GM19467 (cell line): ENCODE measurements at regions not wholly inside any gene's neighbourhood (a gene's known extent, or its start where the extent isn't known, plus 50 kb on each side); places are given as distances from the start of the nearest gene placed in this dataset.

Experiments used
- ATAC-seq: cut with Tn5 transposase; IDR thresholded peaks from one replicate; pipeline ENCODE4 v1.9.1; 2021; ENCODE audit warnings: mild to moderate bottlenecking, moderate library complexity; ENCODE audit not compliant: unreplicated experiment

DNA sequence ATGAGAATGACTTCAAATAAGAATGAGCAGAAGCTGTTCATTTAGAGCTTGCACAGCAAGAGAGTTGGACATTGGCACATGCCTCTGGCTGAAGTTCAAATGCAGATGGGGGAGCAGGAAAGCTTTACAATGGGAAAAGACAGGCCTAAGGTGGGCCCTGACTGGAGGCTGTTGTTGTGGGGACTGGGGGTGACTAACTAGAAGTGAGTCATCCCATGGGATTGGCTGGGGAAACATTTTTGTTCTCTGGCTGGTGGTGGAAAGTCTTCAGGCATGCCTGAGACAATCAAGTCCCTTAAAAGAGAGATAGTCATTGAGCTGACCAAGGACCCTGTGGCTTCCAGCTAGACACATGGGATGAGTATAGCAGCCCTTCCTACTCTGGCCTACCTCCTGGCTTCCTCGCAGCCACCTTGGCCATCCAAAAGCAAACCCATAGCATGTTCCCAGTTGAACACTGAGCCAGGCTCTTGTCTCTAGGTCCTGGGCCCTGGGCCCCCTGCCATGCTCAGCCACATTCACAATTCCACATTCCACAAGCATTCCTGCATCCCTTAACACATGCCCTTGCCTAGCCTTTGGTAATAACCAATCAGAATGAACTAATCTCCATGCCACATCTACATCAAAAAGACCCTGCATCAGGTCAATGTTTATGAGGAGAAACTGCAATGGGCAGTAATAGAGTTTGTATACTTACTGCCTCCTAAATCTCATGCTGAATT is 873.4 kb downstream of the NLGN4Y start:
- ATAC-seq = no peak

DNA sequence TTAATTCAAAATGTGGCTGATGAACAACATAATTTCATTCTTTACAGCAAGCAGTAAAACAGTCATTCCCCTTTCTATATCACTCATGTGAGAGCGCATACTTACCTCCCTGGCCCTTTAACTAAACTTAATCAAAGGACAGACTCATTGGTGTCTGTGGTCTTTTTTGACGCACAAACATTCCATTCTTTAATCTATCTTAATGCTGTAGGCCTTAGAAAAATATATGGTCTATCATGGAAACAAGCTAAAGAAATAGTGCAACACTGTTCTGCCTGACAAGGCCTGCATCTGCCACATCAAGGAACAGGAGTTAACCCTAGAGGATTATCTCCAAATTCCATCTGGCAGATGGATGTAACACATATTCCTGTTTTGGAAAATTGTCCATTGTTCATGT is 878.1 kb downstream of the NLGN4Y start:
- no peak for ATAC-seq

DNA sequence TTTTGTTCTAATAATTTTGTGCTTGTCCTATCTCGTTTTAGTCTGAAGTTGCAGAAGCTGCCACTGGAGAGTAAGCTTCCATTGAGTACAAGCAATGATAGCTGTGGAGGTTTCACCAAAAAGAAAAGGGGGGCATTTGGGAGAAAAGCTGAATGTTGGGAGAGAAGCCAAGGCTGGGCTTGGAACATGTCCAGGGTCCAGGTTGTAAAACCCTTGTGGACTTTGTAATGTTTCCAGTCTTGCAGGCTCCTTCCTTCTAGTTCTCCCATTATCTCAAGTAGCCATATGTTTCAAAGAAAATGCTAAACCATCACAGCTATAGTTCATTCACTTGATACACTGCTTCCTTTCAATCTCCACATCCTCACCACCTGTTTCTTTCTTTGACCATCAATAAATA is 880.2 kb downstream of the NLGN4Y start:
- ATAC-seq = no peak

DNA sequence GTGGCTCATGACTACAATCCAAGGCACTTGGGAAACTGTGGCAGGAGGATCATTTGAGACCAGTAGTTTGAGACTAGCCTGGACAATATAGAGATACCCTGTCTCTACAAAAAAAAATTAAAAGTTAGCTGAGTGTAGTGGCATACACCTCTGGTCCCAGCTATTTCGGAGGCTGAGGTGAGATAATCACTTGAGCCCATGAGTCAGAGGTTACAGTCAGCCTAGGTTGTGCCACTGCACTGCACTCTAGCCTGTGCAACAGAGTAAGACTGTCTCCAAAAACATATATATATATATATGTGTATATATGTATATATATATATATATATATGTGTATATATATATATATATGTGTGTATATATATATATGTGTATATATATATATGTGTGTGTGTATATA is 890.8 kb downstream of the NLGN4Y start:
- ATAC-seq = no peak

DNA sequence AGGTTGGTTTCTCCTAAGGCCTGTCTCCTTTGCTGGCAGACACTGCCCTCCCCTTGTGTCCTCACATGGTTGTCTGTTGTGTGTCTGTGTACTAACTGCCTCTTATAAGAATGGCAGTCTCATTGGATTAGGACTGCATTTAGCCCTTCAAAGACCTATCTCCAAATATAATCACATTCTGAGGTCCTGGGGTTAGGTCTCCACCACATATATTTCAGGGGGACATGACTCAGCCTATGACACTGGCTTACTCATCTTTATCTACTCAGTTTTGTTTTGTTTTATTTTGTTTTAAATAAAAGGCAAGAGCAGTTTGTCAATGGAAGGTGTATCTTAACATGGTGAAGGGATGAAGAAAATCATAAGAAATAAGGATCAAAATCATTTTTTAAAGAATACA is 894.3 kb downstream of the NLGN4Y start:
- ATAC-seq = no peak

DNA sequence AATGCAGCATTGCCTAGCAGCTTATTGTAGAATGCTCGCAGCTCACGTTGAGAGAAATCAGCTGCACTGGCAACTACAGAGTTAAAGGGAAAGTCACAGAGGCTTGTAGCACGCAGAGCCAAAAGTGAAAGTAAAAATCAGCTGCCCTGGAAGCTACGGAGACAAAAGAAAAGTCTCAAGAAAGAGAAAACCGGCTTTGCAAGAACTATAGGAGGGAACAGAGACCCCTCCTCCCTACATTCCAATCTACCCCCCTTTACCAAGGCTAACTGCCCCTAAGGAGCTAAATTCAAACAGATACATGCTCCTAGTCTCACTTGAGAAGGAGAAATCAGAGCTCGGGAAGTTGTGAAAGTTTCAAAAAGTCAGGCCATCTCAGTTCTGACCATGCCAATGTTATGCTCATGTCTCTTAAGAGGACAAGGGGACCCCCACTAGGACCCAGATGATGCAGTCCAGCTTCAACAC is 900.4 kb downstream of the NLGN4Y start:
- no peak for ATAC-seq

DNA sequence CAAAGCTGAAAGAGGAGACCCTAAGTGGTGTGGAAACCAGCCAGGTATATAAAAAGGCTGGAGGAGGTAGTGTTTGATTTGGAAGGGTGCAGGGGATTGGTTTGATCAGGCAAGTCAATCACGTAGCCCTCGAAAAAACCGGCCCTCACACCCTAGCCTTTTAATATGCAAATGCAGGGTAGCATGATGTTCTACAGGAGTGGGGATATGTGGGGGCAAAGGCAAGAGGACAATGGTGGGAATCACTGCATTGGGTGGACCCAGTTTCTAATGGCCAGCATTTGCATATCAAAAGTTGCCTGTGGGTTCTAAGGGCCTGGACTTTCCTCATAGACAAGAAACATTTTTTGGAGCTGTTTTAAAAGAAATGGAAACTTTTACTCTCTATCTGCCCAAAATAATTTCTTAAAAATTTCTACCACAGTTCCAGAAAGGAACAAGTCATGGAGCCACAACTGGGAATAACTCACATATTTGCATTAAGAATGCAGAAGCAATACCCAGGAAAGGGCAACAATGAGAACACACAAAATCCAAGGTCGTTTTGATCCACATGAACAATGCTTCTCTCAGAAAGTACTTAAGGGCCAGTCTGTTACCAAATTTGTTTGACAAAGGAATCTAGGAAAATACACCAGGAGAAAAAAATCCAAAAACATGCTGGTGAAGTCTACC is 915.8 kb downstream of the NLGN4Y start:
- ATAC-seq = no peak

DNA sequence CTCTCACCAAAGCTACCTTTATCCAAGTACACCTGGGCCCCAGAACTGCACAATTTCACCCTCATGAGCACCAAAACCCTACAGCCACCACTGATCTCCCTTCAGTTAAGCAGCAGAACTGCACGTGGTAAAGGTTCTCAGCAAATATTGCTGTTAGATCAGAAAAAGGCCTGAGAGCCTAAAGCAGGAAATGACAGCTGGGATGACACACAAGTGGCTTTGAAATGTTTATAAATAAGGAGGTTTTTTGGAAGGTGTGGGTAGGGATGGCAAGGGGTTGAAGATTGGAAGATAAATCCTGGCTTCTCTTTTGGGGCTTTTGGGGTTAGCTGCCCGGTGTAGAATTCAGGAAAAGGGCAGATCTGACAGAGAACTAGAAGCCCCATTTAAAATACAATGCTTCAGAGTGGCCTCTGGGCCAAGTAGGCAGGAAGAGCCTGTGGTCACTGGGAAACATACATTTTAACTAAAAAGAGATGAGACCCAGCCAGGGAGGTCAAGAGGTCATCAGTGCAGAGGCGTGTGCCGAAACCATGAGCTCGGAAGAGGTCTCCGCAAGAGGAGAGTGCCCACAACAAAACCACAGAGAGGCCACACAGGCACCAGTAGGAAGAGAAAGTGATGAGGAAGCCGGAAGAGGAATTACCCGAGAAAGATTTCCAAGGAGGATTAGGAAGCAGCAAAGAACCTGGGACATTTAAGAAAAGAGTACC is 916.5 kb downstream of the NLGN4Y start:
- no peak for ATAC-seq

DNA sequence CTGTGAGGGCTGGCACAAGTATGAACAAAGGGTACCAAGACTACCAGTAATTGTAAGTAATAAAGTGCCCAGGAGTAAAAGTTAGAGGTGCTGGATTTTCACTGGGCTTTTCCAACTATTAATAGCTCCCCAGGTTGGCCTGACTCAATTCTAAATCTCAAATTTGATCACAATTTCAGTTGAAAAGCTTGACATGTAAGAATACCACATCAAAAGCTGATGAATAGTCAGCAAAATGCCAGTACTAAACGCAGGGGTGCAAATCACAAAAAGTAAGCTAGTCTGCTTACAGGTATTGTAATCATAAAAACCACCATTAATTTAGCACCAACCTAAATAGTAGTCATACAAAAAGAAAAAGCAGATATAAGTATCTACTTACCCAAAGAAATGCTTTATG is 917.5 kb downstream of the NLGN4Y start:
- no peak for ATAC-seq

DNA sequence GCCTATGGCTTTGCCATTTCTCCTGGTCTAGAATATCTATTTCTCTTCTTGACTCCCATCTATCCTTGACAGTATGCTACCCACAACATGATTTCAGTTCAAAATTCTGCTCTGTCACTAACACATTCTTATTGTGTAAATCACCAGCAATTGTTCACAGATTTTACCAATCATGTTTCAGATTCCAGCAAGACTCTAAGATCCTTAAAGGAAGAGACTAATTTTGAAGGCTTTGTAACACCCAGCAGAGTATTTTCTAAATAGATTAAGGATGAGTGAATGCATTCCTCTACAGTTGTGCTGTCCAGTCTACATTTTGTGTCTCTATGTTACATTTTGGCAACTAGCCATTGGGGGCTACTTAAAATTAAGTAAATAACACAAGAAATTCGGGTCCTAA is 921.5 kb downstream of the NLGN4Y start:
- ATAC-seq = no peak

DNA sequence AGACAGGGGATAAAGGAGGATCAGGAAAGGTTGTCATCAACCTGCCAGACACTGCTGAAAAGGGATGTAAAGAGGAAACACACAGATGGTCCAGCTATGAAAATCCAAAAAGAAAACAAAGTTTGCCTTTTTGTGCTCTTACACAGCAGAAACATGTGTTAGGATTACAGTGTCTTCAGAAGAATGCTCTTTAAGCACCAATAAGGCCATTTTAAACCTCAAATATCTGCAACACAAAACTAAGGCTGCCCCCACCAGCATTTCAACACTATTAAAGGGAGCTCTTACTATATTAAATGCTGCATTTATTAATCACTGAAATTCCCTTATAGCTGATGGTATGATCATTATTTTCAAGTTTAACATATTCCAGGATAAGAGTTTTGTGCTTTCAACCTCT is 922.5 kb downstream of the NLGN4Y start:
- no peak for ATAC-seq

DNA sequence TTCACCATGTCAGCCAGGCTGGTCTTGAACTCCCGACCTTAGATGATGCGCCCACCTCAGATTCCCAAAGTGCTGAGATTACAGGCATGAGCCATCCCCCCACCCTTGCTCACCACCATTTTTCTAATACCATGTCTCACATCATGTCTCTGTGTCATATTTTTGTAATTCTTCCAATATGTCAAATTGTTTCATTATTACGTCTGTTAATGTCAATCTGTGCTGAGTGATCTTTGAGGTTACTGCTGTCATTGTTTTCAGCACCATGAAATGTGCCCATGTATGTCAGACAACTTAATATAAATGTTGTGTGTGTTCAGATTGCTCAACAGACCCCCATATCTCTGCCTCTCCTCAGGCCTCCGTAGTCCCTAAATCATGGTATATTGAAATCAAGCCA is 923.6 kb downstream of the NLGN4Y start:
- ATAC-seq = no peak

DNA sequence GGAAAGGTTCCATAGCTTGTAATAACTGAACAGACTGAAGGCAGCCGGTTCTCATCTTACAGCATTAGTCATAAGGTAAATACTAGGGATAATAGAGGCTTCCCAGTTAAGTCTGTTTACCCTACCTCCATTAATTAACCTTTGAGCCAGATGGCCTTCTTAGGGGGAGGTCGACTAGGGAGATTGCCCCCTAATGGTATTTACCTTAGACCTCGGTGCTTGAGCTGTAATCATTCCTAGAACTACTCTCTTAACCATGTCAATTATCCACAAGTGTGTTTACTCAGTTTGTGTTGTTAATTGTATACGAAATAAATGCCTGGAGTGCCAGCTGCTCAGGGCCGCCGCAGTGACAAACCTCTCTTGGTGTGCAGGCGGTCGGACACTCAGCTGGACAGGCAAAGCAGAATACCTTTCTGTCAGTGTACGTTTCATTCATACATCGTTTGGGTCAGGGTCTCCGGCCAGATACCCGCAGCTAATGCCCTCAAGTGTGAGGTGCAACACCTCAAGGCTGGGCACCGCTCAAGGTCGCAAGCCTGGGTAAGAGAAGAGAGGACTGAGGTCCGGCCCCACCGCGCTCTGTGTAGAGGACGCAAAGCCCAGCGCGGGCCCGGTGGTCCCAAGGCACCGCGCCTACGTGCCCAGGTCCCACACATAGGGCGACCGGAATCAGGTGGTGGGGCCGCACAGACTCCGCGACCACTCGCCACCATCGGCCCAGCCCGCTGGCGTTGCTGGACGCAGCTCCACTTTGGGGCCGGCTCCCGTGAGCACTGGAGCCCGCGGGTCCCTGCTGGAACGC is 931.0 kb downstream of the NLGN4Y start:
- ATAC-seq = no peak

DNA sequence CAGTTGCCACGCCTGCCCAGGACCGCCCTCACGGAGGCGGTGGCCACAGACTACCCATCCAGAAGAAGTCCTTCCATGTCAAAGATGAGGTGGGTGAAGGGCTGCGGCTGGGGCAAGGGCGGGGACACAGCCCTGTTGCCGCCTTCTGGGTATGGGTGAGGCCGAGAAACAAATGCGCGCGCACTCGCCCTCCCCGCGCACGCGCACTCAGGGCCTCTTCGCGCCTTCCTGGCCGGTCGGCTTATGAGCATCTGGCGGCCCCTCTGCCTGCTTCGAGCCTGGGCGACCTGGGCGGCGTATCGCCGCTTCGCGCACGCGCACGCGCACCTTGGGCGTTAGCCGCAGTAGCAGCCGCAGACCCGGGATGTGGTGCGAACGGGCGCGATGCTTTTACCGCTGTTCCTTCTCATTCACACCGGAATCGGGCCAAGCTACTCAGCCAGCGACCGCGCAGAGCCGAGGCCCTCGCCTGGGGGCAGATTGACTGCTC is 931.7 kb downstream of the NLGN4Y start:
- ATAC-seq = no peak

DNA sequence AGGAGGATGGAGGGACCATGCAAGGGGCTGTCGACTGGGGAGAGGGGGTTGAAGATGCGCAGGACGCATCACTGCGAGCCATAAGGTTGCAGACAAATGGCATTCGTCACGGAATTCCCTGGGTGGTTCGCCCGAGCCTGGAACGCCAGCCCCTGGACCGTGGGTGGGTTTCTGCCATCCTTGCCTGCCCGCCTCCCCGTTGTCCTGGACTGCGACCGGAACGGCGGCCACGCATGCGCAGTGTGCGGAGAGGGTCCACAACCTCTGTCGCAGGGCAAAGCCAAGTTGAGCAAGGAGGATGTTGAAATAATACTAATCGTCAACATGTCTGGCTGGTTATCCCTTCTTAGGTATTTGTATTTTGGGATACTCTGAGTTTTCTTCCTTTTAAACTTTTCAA is 932.2 kb downstream of the NLGN4Y start:
- no peak for ATAC-seq

DNA sequence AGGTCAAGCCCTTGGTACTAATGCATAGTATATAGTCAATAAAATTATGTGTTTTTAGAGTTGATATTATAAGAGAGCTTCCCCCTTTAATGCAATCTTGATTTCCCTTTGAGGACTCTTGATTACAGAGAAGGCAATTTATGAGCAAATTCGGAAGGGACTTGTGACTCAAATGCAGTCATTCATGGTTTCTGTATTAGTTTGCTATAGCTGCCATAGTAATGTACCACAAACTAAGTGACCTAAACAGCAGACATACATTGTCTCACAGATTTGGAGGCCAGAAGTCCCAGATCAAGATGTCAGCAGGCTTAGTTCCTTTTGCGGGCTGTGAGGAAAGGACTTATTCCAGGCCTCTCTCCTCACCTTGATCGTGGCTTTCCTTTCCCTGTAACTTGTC is 933.4 kb downstream of the NLGN4Y start:
- ATAC-seq = no peak

DNA sequence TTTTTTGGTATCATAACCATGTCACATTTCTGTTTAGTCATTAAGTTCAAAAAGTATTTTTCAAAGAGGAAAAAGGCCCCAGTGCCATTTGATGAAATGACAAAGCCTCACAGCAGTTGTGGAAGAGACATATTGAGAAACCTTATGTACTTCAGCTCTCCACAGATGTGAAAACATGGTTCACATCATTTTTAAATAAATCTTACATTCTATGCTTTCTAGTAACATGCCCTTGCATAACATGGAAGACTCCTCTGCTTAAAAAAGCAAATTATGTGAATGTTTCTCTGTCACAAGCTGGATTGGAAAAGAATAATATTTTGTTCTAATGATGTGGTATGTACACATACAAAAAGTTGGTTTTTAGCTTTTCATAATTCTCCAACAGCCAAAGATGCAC is 934.1 kb downstream of the NLGN4Y start:
- no peak for ATAC-seq

DNA sequence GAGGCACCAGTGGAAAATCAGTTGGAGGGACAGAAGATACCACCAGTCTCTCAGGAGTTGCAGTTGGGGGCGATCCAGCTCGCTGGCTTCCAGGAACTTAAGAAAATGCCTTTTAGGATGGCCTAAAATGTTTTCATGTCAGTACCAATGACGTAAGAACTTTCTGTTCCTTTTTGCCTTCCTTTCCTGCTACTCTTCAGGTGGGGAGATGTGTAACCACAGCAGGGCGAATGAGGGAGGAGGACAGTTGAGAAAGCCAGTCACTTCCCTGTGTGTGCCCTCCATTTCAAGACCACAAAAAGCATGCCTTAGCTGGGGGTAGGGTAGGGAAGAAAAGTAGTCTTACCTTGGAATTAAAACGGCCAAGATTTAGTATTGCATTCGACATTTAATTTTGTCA is 941.6 kb downstream of the NLGN4Y start:
- no peak for ATAC-seq

DNA sequence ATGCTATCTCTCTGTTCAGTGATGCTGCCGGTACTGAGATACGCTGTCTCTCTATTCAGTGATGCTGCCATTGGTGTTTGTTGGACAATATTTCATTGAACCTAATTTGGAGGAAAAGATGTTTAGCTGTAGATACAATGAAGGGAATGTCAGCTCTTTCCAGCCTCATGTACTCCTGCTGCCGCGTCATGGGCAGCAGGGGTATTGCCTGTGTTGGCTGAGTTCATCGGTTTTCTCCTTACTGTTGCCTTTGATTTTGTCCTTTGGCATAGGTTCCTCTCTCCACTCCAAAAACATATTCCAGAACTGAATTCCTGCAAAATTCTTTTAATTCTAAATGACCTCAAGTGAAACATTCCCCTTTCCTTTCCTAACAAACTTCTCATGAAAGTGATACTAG is 942.6 kb downstream of the NLGN4Y start:
- ATAC-seq = no peak

DNA sequence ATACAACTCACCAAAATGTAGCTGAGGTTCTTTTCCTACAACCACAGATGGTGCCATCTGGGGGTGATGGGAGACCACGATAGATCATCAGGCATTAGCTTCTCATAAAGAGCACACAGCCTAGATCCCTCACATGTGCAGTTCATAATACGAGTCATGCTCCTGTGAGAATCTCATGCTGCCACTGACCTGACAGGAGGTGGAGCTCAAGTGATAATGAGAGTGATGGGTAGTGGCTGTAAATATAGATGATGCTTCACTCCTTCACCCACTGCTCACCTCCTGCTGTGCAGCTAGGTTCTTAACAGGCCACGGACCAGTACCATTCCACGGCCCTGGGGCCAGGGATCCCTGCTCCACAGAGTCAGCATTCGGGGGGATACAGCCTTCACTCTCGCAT is 943.8 kb downstream of the NLGN4Y start:
- ATAC-seq = no peak

DNA sequence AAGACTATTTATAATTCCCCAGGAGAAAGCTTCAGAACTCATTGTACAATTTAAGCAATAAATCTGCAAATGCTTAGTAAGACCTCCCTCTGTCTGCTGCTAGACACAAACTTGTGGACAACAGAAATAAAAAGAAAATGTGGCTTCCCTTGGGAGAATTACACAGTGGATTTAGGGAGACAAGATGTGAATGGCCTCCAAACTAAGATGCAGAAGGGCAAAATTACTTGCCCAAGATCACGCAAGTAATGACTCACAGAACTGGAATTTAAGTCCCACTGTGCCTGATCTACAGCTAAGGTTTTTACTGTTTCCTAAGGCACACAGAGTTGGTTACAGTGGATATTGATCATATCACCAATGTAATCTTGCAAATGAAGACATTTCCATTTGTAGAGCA is 947.0 kb downstream of the NLGN4Y start:
- no peak for ATAC-seq
